HS-27A (cell line): ENCODE measurements at regions not wholly inside any gene's neighbourhood (a gene's known extent, or its start where the extent isn't known, plus 50 kb on each side); places are given as distances from the start of the nearest gene placed in this dataset.
A peak's percentile ranks its signal among the peaks of the same experiment; 100 is the strongest.
"Not testable (repeated sequence)": the region's sequence is repeated elsewhere in the genome, so short reads cannot be mapped to it uniquely, and the experiment has no call there.

Experiments used
- DNase-seq: peaks from one replicate; pipeline ENCODE4 v3.0.0-alpha.2; 2012; ENCODE audit warnings: low read depth, missing footprints

DNA sequence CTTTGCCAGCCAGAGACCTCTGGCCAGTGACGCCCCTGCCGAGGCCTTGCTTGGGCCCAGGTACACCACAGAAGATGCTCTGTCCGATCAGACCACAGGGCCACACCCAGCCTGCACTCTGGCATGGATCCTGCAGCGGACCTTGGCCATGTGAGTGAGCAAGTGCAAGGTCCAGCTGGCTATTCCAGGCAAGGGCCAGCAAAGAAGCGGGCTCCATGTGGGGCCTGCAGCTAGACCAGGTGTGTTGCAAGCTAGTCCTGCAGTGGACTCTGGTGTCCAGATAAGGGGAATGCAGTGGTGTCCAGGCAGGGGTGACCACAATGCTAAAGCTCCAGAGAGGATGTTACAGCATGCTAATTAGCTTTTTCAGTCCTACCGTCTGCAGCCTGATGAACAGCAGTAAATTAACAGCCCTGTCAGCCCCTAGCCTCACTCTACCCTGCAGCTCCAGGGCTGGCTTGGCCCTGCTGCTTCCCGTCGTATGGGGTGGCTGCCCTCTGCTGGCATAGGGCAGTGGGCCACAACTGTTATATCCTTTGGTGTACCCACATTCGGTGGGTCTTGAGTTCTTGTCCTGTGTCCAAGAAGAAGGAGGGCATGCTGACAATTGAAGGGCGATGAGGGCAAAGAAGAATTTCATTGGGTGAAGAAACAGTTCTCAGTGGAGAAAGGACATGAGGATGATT lies 284.5 kb upstream of the POU5F2 start:
- no peak for DNase-seq

DNA sequence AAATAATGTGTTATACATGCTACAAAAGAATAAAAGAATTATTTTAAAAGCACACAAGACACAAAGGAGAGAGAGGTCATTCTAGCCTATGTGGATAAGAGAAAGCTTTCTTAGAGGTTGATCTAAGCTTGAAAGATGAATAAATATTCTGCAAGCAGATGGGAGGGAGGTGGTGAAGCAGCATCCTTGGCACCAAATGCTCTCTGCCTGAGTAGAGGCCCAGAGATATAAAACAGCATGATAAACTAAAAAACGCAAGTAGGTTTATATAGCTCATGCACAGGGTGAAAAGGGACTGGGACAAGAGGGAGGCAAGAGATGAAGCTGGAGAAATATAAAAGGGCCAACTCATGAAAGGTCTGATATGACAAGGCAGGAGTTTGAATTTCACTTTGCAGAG lies 283.2 kb upstream of the POU5F2 start:
- no peak for DNase-seq

DNA sequence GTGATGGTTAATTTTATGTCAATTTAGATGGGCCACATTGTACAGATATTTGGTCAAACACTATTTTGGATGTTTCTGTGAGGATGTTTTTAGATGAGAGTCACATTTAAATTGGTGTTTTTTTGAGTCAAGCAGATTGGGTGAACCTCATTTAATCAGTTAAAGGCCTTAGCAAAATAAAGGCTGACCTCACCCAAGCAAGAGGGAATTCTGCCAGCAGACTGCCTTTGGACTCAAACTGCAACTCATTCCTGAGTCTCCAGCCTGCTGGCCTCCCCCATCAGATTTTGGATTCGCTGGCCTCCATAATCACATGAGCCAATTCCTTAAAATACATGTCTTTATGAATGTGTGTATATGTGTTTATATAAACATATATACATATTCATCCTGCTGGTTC lies 282.7 kb upstream of the POU5F2 start:
- no peak for DNase-seq

DNA sequence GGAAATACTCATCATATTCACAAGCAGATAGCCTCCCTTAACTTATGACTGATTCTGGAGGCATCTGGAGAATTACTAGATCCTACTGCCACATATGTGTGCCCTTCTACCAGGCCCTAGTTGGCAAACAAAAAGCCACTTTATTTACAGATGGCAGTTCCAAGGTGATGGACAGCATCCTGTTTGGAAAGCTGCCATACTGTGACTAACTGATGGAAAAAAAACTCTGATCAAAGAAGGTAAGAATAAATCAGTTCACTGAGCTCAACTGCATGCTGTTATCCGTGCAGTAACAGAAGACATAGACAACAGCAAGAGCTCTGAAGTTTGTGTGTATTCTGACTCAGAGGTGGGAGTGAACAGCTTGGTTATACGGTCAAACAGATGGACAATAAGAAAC lies 279.8 kb upstream of the POU5F2 start:
- peak; percentile 27 for DNase-seq

DNA sequence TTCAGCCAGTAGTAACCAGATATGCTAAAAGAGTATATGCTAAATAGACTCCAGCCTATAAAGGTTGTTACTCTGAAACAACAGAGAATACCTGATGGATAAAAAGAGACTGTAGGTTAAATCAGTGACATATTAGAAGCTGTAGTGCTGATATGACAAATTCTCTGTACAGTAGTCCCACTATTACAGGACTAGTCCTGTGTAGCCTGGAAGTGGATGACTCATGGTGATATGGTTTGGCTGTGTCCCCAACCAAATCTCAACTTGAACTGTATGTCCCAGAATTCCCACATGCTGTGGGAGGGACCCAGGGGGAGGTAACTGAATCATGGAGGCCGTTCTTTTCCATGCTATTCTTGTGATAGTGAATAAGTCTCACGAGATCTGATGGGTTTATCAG lies 276.2 kb upstream of the POU5F2 start:
- no peak for DNase-seq

DNA sequence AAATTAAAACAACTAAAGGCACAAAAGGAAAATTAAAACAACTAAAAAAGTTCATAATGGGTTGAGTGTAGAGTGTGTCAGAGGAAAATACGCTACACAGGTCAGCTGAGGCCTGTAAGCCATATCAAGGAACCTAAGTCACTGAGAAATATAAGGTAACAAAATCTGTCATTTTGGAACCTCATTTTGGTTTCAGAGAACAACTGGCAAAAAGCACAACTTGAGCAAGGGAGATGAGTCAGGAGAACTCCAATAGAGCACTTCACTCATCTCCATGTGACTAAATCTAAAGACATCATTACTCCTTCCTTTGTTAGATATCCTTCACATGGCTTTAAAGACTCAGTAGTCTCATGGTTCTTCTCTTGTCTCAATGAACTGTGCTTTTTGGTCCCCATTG lies 269.4 kb upstream of the POU5F2 start:
- no peak for DNase-seq

DNA sequence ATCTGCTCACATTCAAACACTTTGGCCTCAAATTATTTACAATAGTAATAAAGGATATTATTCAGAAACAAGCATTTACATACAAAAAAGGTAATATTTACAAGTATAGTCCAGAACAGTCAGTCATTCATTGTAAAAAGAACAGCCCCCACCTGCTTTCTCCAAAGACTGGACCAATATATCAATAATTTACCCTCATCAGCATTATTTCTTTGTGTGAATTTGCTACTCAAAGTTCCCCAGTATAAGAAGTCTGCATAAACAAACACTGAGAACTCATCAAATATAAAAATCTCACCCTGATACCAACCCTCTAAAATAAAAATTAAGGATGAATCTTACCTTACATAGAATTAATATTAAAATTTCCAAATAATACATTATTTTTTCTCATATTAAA lies 267.8 kb upstream of the POU5F2 start:
- no peak for DNase-seq

DNA sequence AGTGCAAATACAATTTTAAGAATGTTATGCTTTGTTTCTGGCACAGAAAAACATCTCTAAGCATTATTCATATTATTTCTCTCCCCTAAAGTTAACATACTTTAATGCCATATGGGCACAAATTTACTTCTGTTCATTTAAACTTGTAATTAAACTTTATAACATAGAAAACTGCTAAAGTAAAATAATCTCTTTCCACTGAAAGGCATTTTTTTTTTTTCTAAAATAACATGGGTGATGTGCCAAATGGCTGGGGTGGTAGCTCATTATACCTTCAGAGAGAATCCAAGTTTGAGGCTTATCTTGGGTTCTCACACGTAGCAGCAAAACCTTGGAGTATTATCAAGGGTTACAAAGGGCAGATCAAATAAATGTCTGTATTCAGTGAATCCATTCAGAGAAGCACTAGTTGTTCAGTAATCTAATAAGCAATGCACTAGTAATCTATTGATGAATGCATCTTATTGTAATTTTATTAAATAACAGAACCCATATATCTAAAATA lies 257.6 kb upstream of the POU5F2 start:
- DNase-seq: no peak

DNA sequence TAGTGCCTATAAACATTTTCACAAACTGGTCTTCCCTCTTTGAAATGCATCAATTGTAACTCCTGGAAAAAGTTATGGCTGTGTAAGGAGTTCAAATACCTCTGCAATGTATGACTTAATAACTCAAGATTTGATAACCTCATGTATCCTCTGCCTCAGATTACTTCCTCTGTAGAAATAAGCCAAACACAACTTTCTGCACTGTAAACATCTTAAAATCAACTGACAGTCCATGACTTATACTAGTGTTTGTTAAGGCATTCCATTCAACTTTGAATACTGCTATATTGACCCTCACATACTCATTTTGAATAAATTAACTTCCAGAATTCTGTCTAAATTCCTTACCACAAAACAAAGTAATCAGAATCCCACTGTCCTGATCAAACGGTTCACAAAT lies 256.2 kb upstream of the POU5F2 start:
- no peak for DNase-seq

DNA sequence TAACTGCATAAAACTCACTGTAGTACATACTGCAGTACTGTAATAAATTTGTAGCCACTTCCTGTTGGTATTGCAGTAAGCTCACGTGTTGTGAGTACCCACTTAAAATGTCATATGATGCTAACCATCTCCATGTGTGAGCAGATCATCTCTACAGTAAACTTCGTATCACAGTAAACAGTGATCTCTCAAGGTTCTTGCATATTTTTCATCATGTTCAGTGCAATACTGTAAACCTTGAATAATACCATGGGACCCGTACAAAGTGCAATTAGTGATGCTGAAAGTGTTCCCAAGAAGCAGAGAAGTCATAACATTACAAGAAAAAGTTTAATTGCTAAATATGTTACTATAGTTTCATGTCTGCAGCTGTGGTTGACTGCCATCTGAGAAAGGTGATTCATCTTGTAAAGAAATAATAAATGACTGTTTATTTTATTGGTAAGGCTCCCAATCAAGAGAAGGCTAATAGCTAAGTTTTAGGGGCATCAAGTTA lies 253.8 kb upstream of the POU5F2 start:
- no peak for DNase-seq

DNA sequence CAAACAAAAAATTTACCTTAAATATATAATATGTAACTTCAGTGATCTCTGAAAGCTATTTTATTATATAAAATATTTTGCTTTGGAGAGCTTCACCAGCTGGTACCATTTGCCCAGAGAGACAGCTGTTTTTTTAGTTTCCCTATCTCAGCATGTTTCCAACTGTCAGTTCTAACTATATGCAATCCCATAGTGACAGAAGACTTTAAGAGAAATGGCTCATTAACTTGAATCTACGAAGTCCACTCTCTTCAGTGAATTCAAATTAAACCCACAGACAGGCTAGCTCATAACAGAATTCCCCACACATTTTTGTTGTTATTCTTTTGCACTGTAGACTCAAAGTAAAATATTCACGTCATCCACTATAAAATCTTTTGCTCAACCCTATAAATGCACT lies 251.8 kb upstream of the POU5F2 start:
- no peak for DNase-seq

DNA sequence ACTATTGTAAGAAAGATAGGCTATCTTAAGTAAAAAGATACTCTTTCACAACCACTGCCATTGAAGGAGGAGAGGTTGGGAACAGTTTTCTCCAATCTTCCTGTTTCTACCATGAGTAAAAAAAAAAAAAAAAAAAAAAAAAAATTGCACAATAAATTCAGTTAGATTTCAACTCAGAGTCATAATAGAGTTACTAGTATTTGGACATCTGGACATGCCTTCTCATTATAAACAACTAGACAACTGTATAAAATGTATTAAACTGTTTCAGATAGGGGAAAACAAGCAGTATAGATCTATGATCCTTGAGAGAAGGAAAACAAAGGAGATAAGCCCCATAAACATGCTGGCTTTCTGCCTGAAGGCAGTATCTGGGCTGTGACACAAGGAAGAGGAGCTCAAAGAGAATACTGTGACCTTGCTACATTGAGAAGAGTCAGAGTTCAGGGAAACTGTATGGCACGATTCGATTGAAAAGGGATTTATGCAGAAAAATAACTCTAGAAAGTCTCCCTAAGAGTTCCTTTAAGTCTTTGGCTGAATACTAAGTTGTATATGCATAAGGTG lies 249.2 kb upstream of the POU5F2 start:
- no peak for DNase-seq

DNA sequence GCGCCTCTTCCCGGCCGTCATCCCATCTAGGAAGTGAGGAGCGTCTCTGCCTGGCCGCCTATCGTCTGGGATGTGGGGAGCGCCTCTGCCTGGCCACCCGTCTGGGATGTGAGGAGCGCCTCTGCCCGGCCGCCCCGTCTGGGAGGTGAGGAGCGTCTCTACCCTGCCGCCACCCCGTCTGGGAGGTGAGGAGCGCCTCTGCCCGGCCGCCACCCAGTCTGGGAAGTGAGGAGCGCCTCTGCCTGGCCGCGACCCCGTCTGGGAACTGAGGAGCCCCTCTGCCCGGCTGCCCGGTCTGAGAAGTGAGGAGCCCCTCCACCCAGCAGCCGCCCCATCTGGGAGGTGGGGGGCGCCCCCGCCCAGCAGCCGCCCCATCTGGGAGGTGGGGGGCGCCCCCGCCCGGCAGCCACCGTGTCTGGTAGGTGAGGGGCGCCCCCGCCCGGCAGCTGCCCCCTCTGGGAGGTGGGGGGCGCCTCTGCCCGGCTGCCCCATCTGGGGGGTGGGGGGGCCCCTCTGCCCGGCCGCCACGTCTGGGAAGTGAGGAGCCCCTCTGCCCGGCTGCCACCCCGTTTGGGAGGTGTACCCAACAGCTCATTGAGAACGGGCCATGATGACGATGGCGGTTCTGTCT lies 244.7 kb upstream of the POU5F2 start:
- not testable (repeated sequence) for DNase-seq

DNA sequence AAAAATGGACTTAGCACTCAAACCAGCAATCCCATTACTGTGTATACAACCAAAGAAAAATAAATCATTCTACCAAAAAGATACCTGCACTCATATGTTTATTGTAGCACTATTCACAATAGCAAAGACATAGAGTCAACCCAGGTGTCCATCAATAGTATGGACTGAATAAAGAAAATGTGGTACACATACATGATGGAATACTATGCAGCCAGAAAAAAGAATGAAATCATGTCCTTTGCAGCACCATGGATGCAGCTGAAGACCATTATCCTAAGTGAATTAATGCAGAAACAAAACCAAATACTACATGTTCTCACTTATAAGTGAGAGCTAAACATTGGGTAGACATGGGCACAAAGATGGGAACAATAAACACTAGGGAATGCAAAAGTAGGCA lies 236.8 kb upstream of the POU5F2 start:
- no peak for DNase-seq

DNA sequence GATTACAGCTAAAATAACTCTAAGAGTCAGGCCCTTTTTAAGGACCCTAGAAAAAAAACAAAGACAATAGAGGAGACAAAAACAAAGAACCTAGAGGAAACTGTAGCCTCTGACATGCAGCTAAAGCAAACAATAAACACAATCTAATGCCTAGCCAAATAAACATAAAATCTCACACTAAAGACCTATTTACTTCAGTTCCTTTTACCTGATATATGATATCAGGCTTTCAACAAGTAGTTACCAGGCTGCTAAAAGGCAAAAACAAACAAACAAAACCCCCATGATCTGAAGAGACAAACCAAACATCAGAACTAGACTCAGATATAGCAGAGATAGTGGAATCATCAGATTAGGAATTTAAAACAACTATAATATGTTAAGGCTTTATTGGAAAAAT lies 226.5 kb upstream of the POU5F2 start:
- DNase-seq: no peak

DNA sequence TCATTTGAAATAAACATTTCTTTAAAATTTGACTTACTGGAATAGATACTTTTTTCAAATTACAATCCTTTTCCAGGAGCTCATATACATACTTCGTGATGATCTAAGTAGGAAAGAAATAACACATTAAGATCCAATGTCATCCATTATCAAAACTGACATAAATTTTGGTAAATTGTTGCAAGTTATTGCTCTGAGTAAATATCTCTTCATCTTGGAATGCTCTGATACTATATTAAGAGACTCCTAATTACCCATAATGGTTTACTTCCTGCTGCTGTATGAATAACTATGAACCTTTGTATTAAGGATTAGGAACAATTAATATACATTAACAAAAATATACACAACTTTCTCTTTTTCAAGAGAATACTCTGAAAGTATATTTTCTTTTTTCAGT lies 223.0 kb upstream of the POU5F2 start:
- DNase-seq: no peak

DNA sequence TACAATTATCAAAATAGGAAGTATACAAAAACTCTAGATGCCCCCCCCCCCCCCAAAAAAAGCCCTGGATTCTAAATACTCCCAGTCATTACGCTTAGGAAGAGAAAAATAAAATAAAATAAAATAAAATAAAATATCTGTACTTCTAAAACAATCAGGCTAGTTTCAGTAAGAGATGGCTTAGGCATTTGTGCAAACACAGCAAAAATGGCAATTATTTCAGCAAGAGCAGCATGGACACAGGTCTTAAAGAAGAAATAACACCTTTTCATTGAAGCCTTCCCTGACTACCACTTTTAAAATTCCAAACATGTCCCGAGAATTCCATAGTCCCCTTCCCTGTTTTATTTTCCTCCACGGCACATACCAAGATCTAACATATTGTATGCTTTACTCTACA lies 218.6 kb upstream of the POU5F2 start:
- DNase-seq: no peak

DNA sequence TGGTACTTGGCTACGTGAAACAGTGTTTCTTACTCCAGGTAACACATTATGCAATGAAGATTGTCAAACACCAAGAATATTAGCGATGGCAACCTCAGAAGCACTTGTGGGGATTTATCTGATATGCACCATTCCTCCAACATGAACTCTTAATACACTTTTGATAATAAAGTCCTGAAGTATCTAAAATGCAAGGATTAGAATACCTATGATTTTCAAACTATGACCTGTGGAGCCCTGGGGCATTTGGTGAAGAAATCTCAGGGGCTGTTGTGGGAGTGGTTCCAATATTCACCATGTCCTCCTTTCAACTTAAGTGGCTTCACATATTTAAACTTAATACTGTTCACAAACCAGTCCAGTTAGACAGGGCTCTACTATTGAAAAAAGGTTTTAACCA lies 214.6 kb upstream of the POU5F2 start:
- DNase-seq: no peak

DNA sequence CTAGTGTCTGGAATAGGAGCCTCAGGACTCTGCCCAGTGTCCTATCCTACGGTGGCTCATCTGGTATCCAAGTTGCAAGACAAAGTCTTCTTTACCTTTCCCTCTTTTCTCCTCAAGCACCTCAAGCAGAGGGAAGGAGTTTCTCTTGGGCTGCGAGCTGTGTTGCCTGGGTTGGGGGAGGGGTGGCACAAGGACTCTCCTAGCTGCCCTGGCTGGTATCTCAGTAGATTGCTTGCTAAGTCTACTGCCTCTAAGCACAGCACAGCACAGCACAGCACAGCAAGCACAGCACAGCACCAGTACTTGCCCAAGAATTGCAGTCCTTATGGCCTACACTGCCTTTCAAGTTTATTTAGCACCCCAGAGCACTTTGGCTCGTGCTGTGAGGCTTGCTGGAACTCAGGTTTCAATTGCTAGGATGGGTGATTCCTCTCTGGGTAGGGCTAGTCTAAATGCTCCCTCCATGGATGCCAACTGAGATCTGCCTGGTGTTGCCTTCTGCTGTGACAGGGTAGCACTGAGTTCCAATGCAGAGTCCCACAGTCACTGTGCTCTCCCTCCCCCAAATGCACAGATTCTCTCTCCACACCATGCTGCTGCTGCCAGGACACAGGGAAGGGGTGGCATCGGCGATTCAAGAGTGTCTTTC lies 213.1 kb upstream of the POU5F2 start:
- DNase-seq: no peak

DNA sequence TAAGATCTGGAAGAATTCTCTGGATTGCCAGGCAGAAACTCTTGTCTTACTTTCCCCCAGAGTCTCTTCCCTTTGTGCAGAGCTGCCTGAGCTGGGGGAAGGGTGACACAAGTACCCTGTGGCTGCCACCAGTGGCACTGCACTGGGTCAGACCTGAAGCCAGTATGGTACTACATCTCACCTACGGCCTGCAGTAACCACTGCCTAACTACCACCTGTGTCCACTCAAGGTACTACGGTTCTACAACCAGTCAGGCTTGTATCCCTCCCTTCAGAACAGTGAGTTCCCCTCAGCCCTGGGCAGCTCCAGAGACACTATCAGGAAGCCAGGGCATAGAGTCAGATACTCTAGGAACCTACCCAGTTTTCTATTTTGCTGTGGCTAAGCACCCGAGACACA lies 212.0 kb upstream of the POU5F2 start:
- DNase-seq: no peak

DNA sequence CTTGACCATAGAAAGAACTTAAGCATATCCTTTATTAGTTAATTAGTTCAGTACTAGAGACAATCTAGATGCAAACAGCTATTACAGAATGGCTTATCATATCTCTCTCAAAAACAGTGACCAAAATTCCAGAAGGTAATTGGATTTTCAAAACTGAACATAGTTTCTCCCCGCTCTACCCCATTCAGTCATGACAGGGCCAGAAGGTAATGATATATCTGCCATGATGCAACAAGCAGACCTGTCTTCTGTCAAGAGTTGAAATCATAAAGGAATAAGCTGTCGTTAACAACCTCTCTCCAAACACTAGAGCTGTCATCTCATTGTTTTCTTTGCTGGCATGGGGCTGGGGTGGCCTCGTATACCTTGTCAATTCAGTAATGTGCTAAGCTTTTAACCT lies 200.5 kb upstream of the POU5F2 start:
- DNase-seq: no peak

DNA sequence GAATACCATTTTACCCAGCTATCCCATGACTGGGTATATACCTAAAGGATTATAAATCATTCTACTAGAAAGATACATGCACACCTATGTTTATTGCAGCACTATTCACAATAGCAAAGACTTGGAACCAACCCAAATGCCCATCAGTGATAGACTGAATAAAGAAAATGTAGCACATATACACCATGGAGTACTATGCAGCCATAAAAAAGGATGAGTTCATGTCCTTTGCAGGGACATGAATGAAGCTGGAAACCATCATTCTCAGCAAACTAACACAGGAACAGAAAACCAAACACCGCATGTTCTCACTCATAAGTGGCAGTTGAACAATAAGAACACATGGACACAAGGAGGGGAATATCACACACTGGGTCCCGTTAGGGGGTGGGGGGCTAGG lies 191.9 kb upstream of the POU5F2 start:
- not testable (repeated sequence) for DNase-seq

DNA sequence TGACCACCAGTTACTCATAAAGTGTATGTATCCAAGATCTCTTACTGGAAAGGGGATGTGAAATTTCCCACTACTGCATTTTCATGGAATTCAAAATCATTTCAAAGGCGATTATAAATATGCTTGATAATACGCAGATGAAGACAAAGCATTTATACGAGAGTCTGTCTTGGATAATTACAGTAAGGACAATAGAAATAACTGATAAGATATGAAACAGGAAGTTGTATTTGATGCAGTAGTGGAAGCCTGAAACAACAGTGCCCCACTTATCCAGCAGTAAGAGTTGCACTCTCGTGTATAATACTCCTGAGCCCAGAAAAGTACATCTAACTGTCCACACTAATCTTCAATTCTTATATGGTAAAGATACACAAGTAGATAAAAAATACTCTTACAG lies 188.7 kb upstream of the POU5F2 start:
- DNase-seq: no peak
